ENCODE measurements at regions not wholly inside any gene's neighbourhood (a gene's known extent, or its start where the extent isn't known, plus 50 kb on each side); places are given as distances from the start of the nearest gene placed in this dataset.
A peak's percentile ranks its signal among the peaks of the same experiment; 100 is the strongest.
"Not testable (repeated sequence)": the region's sequence is repeated elsewhere in the genome, so short reads cannot be mapped to it uniquely, and the experiment has no call there.

GRCh38 chr3:194035406-194036138 is 100.4 kb upstream of the HES1 start:
- Histone ChIP-seq H3F3A (ENCODE audit: low read depth) (no peaks in the 10 kb centered on the region), H3K79me2 (ENCODE audit: insufficient read depth, low read length) (no peaks in the 10 kb centered on the region), H3K27me3 (ENCODE audit: insufficient read depth, low read length, poor library complexity, severe bottlenecking) (no peaks in the 10 kb centered on the region), H3K4me2 (ENCODE audit: low read depth, low read length, poor library complexity, severe bottlenecking) (no peak overlapping the region), H2AFZ (ENCODE audit: low read length) (peak overlapping the region; percentile 28; the same call in 1 of the 2 replicates), H3K36me3 (ENCODE audit: insufficient read depth, low read length) (no peaks in the 10 kb centered on the region), H3K4me1 (ENCODE audit: insufficient read depth, low read length, poor library complexity, severe bottlenecking) (peaks cover 68% of the 10 kb centered on the region), H3K9me2 (replicated peaks; ENCODE audit: low read depth, low read length) (no peaks in the 10 kb centered on the region), H4K20me1 (ENCODE audit: insufficient read depth, low read length, poor library complexity, severe bottlenecking) (no peaks in the 10 kb centered on the region), H3K9me3 (ENCODE audit: insufficient read depth, low read depth, low read length) (no peaks in the 10 kb centered on the region), H3K9ac (ENCODE audit: low read depth, low read length, poor library complexity, severe bottlenecking) (peak overlapping the region; percentile 78), H3K4me3 (ENCODE audit: low read length, poor library complexity, severe bottlenecking) (no peak overlapping the region)
- TF ChIP-seq, protein P1, sequence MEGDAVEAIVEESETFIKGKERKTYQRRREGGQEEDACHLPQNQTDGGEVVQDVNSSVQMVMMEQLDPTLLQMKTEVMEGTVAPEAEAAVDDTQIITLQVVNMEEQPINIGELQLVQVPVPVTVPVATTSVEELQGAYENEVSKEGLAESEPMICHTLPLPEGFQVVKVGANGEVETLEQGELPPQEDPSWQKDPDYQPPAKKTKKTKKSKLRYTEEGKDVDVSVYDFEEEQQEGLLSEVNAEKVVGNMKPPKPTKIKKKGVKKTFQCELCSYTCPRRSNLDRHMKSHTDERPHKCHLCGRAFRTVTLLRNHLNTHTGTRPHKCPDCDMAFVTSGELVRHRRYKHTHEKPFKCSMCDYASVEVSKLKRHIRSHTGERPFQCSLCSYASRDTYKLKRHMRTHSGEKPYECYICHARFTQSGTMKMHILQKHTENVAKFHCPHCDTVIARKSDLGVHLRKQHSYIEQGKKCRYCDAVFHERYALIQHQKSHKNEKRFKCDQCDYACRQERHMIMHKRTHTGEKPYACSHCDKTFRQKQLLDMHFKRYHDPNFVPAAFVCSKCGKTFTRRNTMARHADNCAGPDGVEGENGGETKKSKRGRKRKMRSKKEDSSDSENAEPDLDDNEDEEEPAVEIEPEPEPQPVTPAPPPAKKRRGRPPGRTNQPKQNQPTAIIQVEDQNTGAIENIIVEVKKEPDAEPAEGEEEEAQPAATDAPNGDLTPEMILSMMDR (conservative IDR thresholded peaks at IDR 0.05; ENCODE audit: low read length) = no peak
- TF ChIP-seq EZH2phosphoT487 (IDR thresholded peaks at IDR 0.05; ENCODE audit: borderline replicate concordance) = no peak

GRCh38 chr3:194036842-194037241 is 99.1 kb upstream of the HES1 start:
- Histone ChIP-seq H3K27me3 (ENCODE audit: insufficient read depth, low read length, poor library complexity, severe bottlenecking) (no peaks in the 10 kb centered on the region), H3K9ac (ENCODE audit: low read depth, low read length, poor library complexity, severe bottlenecking) (no peak overlapping the region), H2AFZ (ENCODE audit: low read length) (no peak overlapping the region), H3F3A (ENCODE audit: low read depth) (no peaks in the 10 kb centered on the region), H3K4me2 (ENCODE audit: low read depth, low read length, poor library complexity, severe bottlenecking) (no peak overlapping the region), H3K79me2 (ENCODE audit: insufficient read depth, low read length) (no peaks in the 10 kb centered on the region), H3K4me3 (ENCODE audit: low read length, poor library complexity, severe bottlenecking) (no peak overlapping the region), H3K9me3 (ENCODE audit: insufficient read depth, low read depth, low read length) (no peaks in the 10 kb centered on the region), H3K9me2 (replicated peaks; ENCODE audit: low read depth, low read length) (no peaks in the 10 kb centered on the region), H4K20me1 (ENCODE audit: insufficient read depth, low read length, poor library complexity, severe bottlenecking) (no peaks in the 10 kb centered on the region), H3K36me3 (ENCODE audit: insufficient read depth, low read length) (no peaks in the 10 kb centered on the region), H3K4me1 (ENCODE audit: insufficient read depth, low read length, poor library complexity, severe bottlenecking) (peaks cover 60% of the 10 kb centered on the region)
- no peak for TF ChIP-seq EZH2phosphoT487 (IDR thresholded peaks at IDR 0.05; ENCODE audit: borderline replicate concordance)
- TF ChIP-seq, protein P1 (conservative IDR thresholded peaks at IDR 0.05; ENCODE audit: low read length) = no peak

GRCh38 chr3:194038346-194038745 is 97.6 kb upstream of the HES1 start:
- H2AFZ ChIP-seq (ENCODE audit: low read length); H3K4me3 ChIP-seq (ENCODE audit: low read length, poor library complexity, severe bottlenecking); H3F3A ChIP-seq (ENCODE audit: low read depth); H3K79me2 ChIP-seq (ENCODE audit: insufficient read depth, low read length); H3K9ac ChIP-seq (ENCODE audit: low read depth, low read length, poor library complexity, severe bottlenecking); H3K4me2 ChIP-seq (ENCODE audit: low read depth, low read length, poor library complexity, severe bottlenecking); H3K9me2 ChIP-seq (replicated peaks; ENCODE audit: low read depth, low read length); H3K9me3 ChIP-seq (ENCODE audit: insufficient read depth, low read depth, low read length); H3K36me3 ChIP-seq (ENCODE audit: insufficient read depth, low read length); H3K27me3 ChIP-seq (ENCODE audit: insufficient read depth, low read length, poor library complexity, severe bottlenecking); H4K20me1 ChIP-seq (ENCODE audit: insufficient read depth, low read length, poor library complexity, severe bottlenecking): not testable (repeated sequence)
- H3K4me1 ChIP-seq (ENCODE audit: insufficient read depth, low read length, poor library complexity, severe bottlenecking) = peaks cover 51% of the 10 kb centered on the region

GRCh38 chr3:194038960-194039359 is 97.0 kb upstream of the HES1 start:
- H3F3A ChIP-seq (ENCODE audit: low read depth) = no peaks in the 10 kb centered on the region
- no peaks in the 10 kb centered on the region for H3K79me2 ChIP-seq (ENCODE audit: insufficient read depth, low read length)
- H3K9me3 ChIP-seq (ENCODE audit: insufficient read depth, low read depth, low read length) = no peaks in the 10 kb centered on the region
- H3K36me3 ChIP-seq (ENCODE audit: insufficient read depth, low read length) = no peaks in the 10 kb centered on the region
- H3K9me2 ChIP-seq (replicated peaks; ENCODE audit: low read depth, low read length) = no peaks in the 10 kb centered on the region
- no peak overlapping the region for H3K9ac ChIP-seq (ENCODE audit: low read depth, low read length, poor library complexity, severe bottlenecking)
- H3K27me3 ChIP-seq (ENCODE audit: insufficient read depth, low read length, poor library complexity, severe bottlenecking) = no peaks in the 10 kb centered on the region
- H3K4me3 ChIP-seq (ENCODE audit: low read length, poor library complexity, severe bottlenecking) = no peak overlapping the region
- TF ChIP-seq, protein P1 (conservative IDR thresholded peaks at IDR 0.05; ENCODE audit: low read length) = no peak
- no peak for TF ChIP-seq EZH2phosphoT487 (IDR thresholded peaks at IDR 0.05; ENCODE audit: borderline replicate concordance)
- H3K4me2 ChIP-seq (ENCODE audit: low read depth, low read length, poor library complexity, severe bottlenecking) = peak overlapping the region; percentile 14
- H4K20me1 ChIP-seq (ENCODE audit: insufficient read depth, low read length, poor library complexity, severe bottlenecking) = no peaks in the 10 kb centered on the region
- no peak overlapping the region; the same call in 1 of the 2 replicates for H2AFZ ChIP-seq (ENCODE audit: low read length)
- H3K4me1 ChIP-seq (ENCODE audit: insufficient read depth, low read length, poor library complexity, severe bottlenecking) = peaks cover 50% of the 10 kb centered on the region
